Heart left ventricle (tissue), 16 donors: ENCODE measurements at regions not wholly inside any gene's neighbourhood (a gene's known extent, or its start where the extent isn't known, plus 50 kb on each side); places are given as distances from the start of the nearest gene placed in this dataset.
"Not testable (repeated sequence)": the region's sequence is repeated elsewhere in the genome, so short reads cannot be mapped to it uniquely, and the experiment has no call there.

Source experiments
- ATAC-seq, 4 donors: fragments of 200-7000 bp; cut with Tn5 transposase; one replicate each; pipeline ENCODE4 v1.9.1; 2020 to 2022; ENCODE audit warnings: moderate library complexity in 4 of 4, mild to moderate bottlenecking in 3 of 4, moderate number of reproducible peaks in 1 of 4
- DNase-seq, 5 donors: peaks; one replicate each; pipeline ENCODE4 v3.0.0-alpha.2; 2020
- H3K27ac ChIP-seq, 12 donors: fragments of 200-600 bp; sonication (generic) in 4 of 12; one replicate each; pipeline versions ENCODE4 v1.5.0 to v1.8.0; 2016 to 2022; ENCODE audit warnings: mild to moderate bottlenecking in 2 of 12
- H3K27me3 ChIP-seq, 9 donors: fragments of 200-600 bp; sonication (generic) in 2 of 9; one replicate each; pipeline versions ENCODE4 v1.5.1 to v1.8.0; 2016 to 2022; ENCODE audit warnings: mild to moderate bottlenecking in 3 of 9
- H3K36me3 ChIP-seq, 9 donors: fragments of 200-600 bp; sonication (generic) in 2 of 9; one replicate each; pipeline versions ENCODE4 v1.5.0 to v1.8.0; 2018 to 2022; ENCODE audit warnings: mild to moderate bottlenecking in 2 of 9
- H3K4me1 ChIP-seq, 12 donors: fragments of 200-600 bp; sonication (generic) in 4 of 12; one replicate each; pipeline versions ENCODE4 v1.5.0 to v1.8.0; 2016 to 2022; ENCODE audit warnings: mild to moderate bottlenecking in 3 of 12
- H3K4me3 ChIP-seq, 12 donors: fragments of 200-600 bp; sonication (generic) in 4 of 12; one replicate each; pipeline versions ENCODE4 v1.5.0 to v1.8.0; 2017 to 2022; ENCODE audit warnings: mild to moderate bottlenecking in 9 of 12, moderate library complexity in 4 of 12
- H3K9me3 ChIP-seq, 12 donors: fragments of 200-600 bp; sonication (generic) in 4 of 12; one replicate each; pipeline versions ENCODE4 v1.5.0 to v1.8.0; 2016 to 2022; ENCODE audit warnings: mild to moderate bottlenecking in 1 of 12
- CTCF ChIP-seq, 12 donors: fragments of 200-600 bp; sonication (generic) in 4 of 12; IDR thresholded peaks; one replicate each; pipeline versions ENCODE4 v1.5.0 to v1.8.0; 2018 to 2022; ENCODE audit warnings: antibody characterized with exemption in 12 of 12, mild to moderate bottlenecking in 5 of 12
- POLR2A ChIP-seq, 2 donors: fragments of 450-650 bp; IDR thresholded peaks; one replicate each; pipeline ENCODE4 v1.6.1; 2017; ENCODE audit warnings: antibody characterized with exemption in 2 of 2, mild to moderate bottlenecking in 2 of 2, moderate library complexity in 2 of 2
- WGBS, 4 donors: extraction: QIAGEN DNeasy Blood & Tissue Kit in 2 of 4; methylation state at CpG; one replicate each; pipeline versions ENCODE4 v1.1.5 to v1.1.7; 2013 to 2018; 5-methylcytosine and 5-hydroxymethylcytosine counted together
- intact Hi-C, 10 donors: fragments of 100-400 bp; cut with DNase I; formaldehyde crosslinking; loops; one replicate each; pipeline versions ENCODE4 v1.11.1 to v1.14.2; 2022
- donor health status: ischemic (EF 13 %, LVEDD 7.1; RV severe dilation, severe dysfunction).
- donor health status: healthy with polysubstance abuse.
- donor health status: DM: no; HTN: yes; CAD: no.
- donor health status: DM: no; HTN: no; CAD: no.
- donor health status: ischemic (EF 25% LVEDD 6.9; RV normal size, moderate dysfunction).
- donor health status: ischemic (EF 25% LVEDD 5.7; RV mildly dilated, moderate dysfunction).
- donor health status: healthy.
- donor health status: DM: yes; HTN: yes; CAD: no.
- donor health status: ischemic (EF 35%, LVEDD 5.7; RV mildly dilated, moderate dysfunction).
- donor health status: nonischemic (EF 11% LVEDD 7.7; RV severe dilation, severe dysfunction).
- donor health status: DM: yes; HTN: yes; CAD: no.
- donor health status: PGD.
- donor health status: ischemic (EF 29% LVEDD 5.4; RV normal size, mild dysfunction).
- donor health status: nonischemic (EF 23%, LVEDD 6.1; RV moderate dilation, normal function).

- no peak for ATAC-seq
- Histone ChIP-seq H3K27me3 (peaks cover 0 to 22% (median 0%) of the 10 kb centered on the region in 9 donors), H3K9me3 (no peaks in the 10 kb centered on the region), H3K27ac (no peak overlapping the region), H3K4me1 (peaks cover 0 to 3% (median 0%) of the 10 kb centered on the region in 12 donors), H3K4me3 (no peak overlapping the region), H3K36me3 (no peaks in the 10 kb centered on the region)
- intact Hi-C loops = loop anchor here in 1 of 10 donors (2.0 kb wide), 1 partner anchor 372 kb away; no protein-coding TSS in a partner anchor
- TF ChIP-seq CTCF (IDR thresholded peaks at IDR 0.05) = no peak
- no peak for TF ChIP-seq POLR2A (IDR thresholded peaks at IDR 0.05)
- DNase-seq = no peak
- 81 to 93% (median 82%) methylated on average over 6 to 7 of the region's 7 CpGs for WGBS, 4 donors
Measured at GRCh38 chr2:121068851-121069250, 216.2 kb downstream of the TFCP2L1 start.

GRCh38 chr2:121069434-121069969, 215.5 kb downstream of the TFCP2L1 start:
- H3K36me3 ChIP-seq = no peaks in the 10 kb centered on the region
- intact Hi-C loops = loop anchor here in 1 of 10 donors (2.0 kb wide), 1 partner anchor 373 kb away; no protein-coding TSS in a partner anchor
- no peak for TF ChIP-seq CTCF (IDR thresholded peaks at IDR 0.05)
- no peak for TF ChIP-seq POLR2A (IDR thresholded peaks at IDR 0.05)
- H3K27ac ChIP-seq = no peak overlapping the region
- peaks cover 0 to 15% (median 0%) of the 10 kb centered on the region in 9 donors for H3K27me3 ChIP-seq
- H3K4me3 ChIP-seq = no peak overlapping the region
- peaks cover 0 to 3% (median 0%) of the 10 kb centered on the region in 12 donors for H3K4me1 ChIP-seq
- no peaks in the 10 kb centered on the region for H3K9me3 ChIP-seq
- WGBS, 4 donors = 87 to 92% (median 88%) methylated on average over 18 of the region's 18 CpGs
- no peak for ATAC-seq
- DNase-seq = no peak

- peaks cover 0 to 15% (median 0%) of the 10 kb centered on the region in 9 donors for H3K27me3 ChIP-seq
- not testable (repeated sequence) for H3K27ac ChIP-seq, H3K9me3 ChIP-seq, H3K36me3 ChIP-seq, DNase-seq, ATAC-seq, H3K4me1 ChIP-seq, H3K4me3 ChIP-seq
- intact Hi-C loops = loop anchor here in 7 of 10 donors (1.0 to 10.0 kb wide), 9 partner anchors 175 to 735 kb away; partner anchors contain the start of genes GLI2 (in 3 of the 7) and INHBB (in 1 of the 7)
- WGBS, 4 donors = 83 to 95% (median 88%) methylated on average over 11 of the region's 11 CpGs
Measured at GRCh38 chr2:121070061-121070460, 214.9 kb downstream of the TFCP2L1 start.

GRCh38 chr2:121071034-121071504, 213.9 kb downstream of the TFCP2L1 start:
- Histone ChIP-seq H3K4me1 (peaks cover 0 to 8% (median 0%) of the 10 kb centered on the region in 12 donors), H3K36me3 (no peaks in the 10 kb centered on the region), H3K4me3 (no peak overlapping the region), H3K27me3 (peaks cover 0 to 17% (median 4%) of the 10 kb centered on the region in 9 donors), H3K27ac (no peak overlapping the region), H3K9me3 (no peaks in the 10 kb centered on the region)
- DNase-seq (peak; percentile 54 to 81 (median 59)), ATAC-seq (peak; percentile 18 to 79 (median 48))
- WGBS, 4 donors = 4 to 9% (median 8%) methylated on average over 12 to 14 of the region's 14 CpGs
- intact Hi-C loops = loop anchor here in 8 of 10 donors (1.0 to 10.0 kb wide), 9 partner anchors 176 to 736 kb away; partner anchors contain the start of genes GLI2 (in 3 of the 8) and INHBB (in 1 of the 8)
- TF ChIP-seq CTCF (IDR thresholded peaks at IDR 0.05) = peak; percentile 83 to 96 (median 92)
- no peak for TF ChIP-seq POLR2A (IDR thresholded peaks at IDR 0.05)
